ENCODE measurements at regions not wholly inside any gene's neighbourhood (a gene's known extent, or its start where the extent isn't known, plus 50 kb on each side); places are given as distances from the start of the nearest gene placed in this dataset.
"Not testable (repeated sequence)": the region's sequence is repeated elsewhere in the genome, so short reads cannot be mapped to it uniquely, and the experiment has no call there.

- no peak for DNase-seq
Observed at GRCh38 chr2:52082646-52083045, 1050.7 kb upstream of the NRXN1 start.

DNA sequence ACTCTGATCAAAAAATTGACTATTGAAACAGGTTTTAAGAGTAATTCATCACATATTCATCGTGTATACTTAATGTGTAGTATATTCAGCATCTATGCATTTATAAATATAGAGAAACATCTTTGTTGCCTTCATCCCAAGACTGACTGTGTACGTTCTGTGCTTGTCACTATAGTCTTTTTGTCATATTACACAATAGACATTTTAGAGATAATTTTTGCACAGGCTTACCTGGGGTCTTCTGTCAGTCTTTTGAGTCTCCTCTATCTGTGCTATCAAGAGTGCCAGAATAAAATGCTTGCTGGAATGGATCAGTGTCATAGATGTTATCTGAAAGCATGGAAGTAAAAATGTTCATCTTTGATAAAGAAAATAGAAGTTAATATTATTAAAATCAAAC, 1047.7 kb upstream of the NRXN1 start:
- DNase-seq = no peak

DNA sequence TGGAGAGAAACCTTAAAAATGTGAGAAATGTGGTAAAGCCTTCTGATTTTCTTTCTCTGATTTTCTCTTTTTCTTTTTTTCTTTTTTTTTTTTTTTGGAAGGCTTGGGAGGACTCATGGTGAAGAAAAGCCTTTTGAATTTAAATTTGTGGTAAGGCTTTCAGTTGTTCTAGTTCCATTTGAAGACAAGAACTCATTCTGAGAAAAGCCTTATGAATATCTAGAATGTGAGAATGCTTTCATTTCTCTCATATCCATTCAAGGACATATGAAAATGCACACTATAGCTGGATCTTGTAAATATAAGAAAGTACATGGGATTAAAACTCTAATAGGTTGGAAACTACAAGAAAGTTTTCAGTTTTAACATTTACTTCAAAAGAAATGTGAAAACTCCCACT, 1045.2 kb upstream of the NRXN1 start:
- DNase-seq = no peak

- no peak for DNase-seq
Observed at GRCh38 chr2:52074130-52074719, 1042.3 kb upstream of the NRXN1 start.

DNA sequence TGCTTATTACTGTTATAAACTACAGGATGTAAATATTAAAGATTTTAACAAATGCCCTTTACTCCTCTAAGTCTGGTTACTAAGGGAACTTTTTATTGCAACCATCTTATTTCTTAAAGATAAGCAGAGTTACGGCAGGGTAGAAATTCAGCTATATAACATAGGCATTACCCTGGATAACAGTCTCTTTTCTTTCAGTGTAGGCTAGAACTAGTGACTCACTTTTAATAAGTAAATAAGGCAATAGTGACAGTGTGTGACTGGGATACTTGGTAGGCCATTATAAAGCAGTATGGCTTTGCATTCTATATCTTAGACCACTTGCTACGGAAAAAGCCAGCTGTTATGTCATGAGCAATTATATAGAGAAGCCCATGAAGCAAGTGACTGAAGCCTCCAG, 1041.0 kb upstream of the NRXN1 start:
- DNase-seq = no peak

DNA sequence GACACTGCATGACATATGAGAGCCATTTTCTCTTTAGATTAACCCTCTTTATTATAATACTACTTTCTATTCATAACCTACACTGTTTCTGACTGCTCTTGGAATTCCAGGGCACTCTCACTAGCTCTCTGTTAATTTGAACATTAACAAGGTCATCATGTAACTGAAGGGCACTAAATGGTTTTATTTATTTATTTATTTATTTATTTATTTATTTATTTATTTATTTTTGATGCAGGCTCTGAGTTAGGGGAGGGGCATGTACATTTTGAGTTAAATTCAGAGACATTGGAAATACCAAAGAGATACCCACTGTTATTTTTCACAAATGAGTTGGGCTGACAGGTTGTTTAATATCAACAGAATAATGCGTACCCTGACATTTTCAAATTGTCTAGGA, 1038.7 kb upstream of the NRXN1 start:
- no peak for DNase-seq

DNA sequence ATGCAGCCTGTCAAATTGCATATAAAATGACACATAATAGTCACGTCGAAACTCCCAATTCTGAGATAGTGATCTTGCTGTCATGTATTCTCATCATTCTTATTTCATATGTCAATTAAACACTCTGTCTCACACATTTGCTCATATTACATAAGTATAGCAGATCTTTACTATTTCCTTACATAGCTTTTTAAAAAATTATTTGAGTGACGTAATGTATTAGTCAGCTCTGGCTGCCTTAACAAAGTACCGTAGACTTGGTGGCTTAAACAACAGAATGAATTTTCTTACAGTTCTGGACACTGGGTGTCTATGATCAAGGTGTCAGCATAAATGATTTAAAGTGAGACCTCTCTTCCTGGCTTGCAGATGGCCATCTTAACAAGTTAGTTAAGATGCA, 1032.3 kb upstream of the NRXN1 start:
- DNase-seq = no peak

DNA sequence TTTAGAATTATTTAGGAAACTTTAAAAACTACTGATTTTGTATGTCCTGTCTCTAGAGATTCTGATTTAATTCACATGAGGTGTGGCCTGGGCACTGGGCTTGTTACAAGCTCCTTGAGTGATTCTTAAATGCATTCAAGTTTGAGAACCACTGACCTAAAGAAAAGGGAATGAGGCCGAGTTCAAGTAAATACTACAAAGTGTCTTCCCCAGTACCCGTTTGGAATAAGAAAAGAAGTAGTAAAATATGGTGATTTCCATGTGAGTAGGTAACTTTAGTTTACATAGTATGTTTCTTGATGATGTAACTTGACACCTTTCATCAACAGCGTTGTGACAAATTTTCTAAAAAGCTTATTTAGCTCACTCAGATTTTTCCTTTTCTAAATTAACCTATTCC, 1022.9 kb upstream of the NRXN1 start:
- no peak for DNase-seq

DNA sequence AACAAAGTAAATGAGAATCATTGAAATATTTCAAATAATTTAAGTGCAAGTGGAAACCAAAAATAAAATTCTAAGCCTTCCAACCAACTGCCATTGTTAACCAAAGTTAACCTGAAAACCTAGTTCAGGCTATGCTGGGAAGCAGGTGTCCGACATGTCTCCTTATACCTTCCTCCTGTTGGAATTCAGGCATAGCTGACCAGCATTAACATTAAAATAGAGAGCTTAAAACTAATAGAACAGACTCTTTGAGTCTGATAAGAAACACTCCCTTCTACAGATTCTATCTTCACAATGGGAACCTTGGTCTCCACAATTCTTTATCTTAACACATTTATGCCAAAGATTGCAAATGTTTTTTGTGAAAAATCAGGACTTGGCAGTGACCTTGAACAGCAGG, 1004.9 kb upstream of the NRXN1 start:
- DNase-seq = no peak

GRCh38 chr2:52036024-52036423, 1004.1 kb upstream of the NRXN1 start:
- no peak for DNase-seq

GRCh38 chr2:52035391-52035790, 1003.5 kb upstream of the NRXN1 start:
- no peak for DNase-seq

DNA sequence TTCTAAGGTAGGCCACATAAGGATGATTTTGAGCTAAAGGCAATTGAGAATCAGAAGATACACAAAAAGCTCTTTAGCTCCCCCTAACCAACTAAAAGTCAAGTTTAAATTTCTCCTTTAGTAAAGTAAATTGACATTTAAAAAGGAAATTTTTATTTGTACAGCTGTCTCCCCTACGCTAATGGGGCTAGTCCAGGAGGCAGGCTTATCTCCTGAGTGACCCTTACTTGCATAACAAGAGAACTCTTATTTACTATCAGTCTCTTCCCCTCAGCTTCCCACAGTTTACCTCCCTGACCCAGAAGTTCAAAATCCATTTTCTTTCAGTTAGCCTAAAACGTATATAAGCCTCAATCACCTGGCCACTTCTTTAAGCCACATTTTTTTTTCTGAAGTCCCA, 1002.8 kb upstream of the NRXN1 start:
- DNase-seq = no peak

DNA sequence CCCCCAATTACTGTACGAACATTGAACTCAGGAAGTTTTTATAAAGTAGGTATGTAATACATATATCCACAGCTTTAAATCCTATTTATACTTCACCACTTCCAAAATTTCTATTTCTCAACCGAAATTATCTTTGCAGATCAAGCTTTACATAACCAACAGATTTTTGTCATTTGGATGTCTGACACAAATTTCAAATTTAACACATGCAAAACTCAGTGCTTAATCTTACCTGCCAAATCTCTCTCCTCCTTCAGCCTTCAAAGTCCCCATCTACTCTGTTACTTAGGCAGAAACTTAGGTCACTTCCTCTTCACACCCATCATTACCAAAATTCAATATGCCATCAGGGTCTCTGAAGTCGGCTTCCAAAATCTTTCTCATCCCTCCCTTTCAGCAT, 990.1 kb upstream of the NRXN1 start:
- no peak for DNase-seq

DNA sequence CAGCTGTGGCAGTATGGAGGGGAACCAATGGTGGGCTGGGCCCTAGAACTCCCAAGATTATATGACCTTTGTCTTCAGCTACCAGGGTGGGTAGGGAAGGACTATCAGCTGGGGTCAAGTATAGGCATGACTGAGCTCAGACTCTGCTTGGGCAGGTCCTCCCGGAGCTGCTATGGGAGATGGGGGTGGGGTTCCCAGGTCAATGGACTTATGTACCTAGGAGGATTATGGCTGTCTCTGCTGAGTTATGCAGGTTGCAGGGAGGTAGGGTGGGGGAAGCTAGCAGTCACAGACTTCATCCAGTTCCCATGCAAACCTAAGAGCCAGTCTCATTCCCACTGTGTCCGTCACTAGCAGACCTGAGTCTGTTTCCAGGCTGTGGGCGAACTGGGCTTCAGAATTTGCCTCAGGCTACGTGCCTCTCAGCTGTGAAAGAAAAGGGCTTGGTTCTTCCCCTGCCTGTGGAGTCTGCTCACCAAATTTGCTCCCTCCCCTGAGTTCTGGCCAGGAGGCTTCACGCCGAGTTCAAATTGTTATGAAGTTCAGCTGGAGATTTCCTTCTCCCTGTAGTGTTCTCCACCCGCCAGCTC, 985.8 kb upstream of the NRXN1 start:
- no peak for DNase-seq

- not testable (repeated sequence) for DNase-seq
Observed at GRCh38 chr2:52006821-52007366, 975.0 kb upstream of the NRXN1 start.

DNA sequence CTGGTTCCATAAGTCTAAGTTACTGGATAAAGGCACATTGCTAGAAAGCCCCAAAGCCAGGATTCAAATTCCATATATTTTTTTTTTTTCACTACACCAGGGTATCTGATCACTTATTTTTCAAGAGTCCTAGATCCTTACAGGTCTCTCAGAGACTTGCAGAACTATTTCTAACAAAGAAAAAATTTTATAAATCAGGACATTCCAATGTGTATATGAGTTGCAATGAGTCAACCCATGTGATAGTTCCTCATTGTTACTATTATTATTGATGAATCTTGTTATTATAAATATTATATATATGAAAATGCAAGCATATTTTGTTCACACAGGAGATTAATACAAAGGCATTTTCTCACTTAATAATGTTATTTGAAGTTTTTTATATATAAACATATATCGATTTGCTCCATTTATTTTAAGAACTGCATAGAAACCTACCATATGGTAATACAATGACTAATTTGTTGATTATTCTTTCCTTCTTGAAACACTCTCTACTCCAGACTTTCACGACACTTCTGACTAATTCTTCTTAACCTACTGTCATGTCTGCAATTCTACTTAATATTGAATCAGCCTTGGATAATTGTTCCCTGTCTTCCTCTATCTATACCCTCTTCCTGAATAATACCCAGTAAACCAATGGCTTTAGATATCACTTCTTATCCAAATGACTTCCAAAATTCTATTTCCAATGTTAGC, 968.4 kb upstream of the NRXN1 start:
- DNase-seq = no peak

DNA sequence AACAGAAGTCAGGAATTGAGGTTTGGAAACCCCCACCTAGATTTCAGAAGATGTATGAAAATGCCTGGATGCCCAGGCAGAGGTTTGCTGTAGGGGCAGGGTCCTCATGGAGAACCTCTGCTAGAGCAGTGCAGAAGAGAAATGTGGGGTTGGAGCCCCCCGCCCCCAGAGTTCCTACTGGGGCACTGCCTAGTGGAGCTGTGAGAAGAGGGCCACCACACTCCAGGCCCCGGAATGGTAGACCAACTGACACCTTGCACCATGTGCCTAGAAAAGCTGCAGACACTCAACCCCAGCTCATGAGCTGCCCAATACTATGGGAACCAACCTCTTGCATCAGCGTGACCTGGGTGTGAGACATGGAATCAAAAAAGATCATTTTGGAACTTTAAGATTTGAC, 967.0 kb upstream of the NRXN1 start:
- no peak for DNase-seq

- no peak for DNase-seq
Observed at GRCh38 chr2:51997571-51997970, 965.6 kb upstream of the NRXN1 start.

DNA sequence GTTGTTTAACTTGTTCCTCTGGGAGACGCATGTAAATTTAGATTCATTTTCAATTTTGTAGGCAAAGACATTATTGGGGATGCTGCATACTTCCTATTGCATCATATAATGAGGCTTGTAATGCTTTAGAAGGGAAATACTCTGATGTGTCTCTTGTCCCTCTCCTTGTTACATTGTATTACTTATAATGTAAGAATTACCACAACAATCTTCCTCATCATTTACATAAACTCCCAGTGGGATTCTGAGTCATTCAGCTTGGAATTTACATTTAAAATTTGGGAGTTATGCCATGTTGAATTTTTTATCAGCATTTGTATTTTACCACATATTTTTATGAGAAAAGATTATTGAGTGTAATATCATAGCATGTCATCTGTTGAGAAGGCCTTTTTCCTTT, 963.4 kb upstream of the NRXN1 start:
- DNase-seq = no peak

- DNase-seq = peak; percentile 67
Observed at GRCh38 chr2:51994123-51994763, 962.3 kb upstream of the NRXN1 start.

- no peak for DNase-seq
Observed at GRCh38 chr2:51990684-51991083, 958.8 kb upstream of the NRXN1 start.

DNA sequence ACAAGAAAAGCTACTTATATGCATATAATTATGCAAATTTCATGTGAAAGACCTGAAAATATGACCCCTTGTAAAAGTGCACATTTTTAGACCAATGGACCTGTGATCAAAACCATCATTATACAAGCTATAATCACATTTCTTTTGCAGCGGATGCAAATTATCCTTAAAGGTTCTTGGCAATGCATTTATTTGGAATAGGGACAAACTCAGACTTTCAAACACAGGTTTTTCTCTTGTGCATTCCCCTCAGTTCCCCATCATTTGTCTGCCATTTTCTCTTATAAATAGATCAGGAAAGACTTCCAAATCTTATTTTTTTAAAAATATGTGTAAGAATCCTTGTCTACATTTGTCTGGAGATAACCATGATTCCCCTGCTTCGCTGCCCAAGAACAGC, 954.2 kb upstream of the NRXN1 start:
- no peak for DNase-seq

DNA sequence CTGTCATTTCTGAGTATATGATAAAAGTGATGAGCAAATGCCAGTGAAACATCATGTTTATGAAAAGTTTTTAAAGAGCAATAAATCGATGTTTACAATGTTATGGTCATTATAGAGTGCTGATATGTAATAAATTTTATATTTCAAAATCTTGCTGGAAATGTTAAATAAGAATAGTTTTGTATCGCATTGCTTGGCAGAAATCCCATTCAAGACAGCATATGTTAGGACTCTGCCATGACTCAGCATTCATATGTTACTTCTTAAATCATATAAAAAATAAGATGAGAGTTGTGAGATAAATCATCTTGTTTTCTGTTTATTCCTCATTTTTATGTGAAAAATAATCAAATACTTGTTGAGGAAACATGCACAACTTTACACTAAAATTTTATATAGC, 949.9 kb upstream of the NRXN1 start:
- DNase-seq = peak; percentile 32

GRCh38 chr2:51976623-51977022, 944.7 kb upstream of the NRXN1 start:
- no peak for DNase-seq
